Hepatocyte (in vitro differentiated cells): ENCODE measurements at regions not wholly inside any gene's neighbourhood (a gene's known extent, or its start where the extent isn't known, plus 50 kb on each side); places are given as distances from the start of the nearest gene placed in this dataset.

Experiments used
- CTCF ChIP-seq: fragments of 200-600 bp; sonication (generic); IDR thresholded peaks from 2 replicates; pipeline ENCODE4 v1.5.1; 2016; ENCODE audit warnings: antibody characterized with exemption, mild to moderate bottlenecking; ENCODE audit not compliant: poor library complexity
- EZH2 ChIP-seq: fragments of 200-600 bp; sonication (generic); IDR thresholded peaks from 2 replicates; pipeline ENCODE4 v1.6.1; 2016; ENCODE audit warnings: antibody characterized with exemption, mild to moderate bottlenecking, borderline replicate concordance
- EZH2phosphoT487 ChIP-seq: fragments of 200-600 bp; sonication (generic); IDR thresholded peaks from one replicate; pipeline ENCODE4 v1.6.1; 2018; ENCODE audit warnings: antibody characterized with exemption, mild to moderate bottlenecking, low read depth, moderate library complexity; ENCODE audit not compliant: unreplicated experiment, severe bottlenecking

- TF ChIP-seq CTCF (no peak), EZH2 (no peak), EZH2phosphoT487 (no peak)
Measured at GRCh38 chr11:97078443-97078842, 688.6 kb downstream of the JRKL start.
